G401.6 (cell line): ENCODE measurements at regions not wholly inside any gene's neighbourhood (a gene's known extent, or its start where the extent isn't known, plus 50 kb on each side); places are given as distances from the start of the nearest gene placed in this dataset.
"Not testable (repeated sequence)": the region's sequence is repeated elsewhere in the genome, so short reads cannot be mapped to it uniquely, and the experiment has no call there.

Experiments
- FAIRE-seq: peaks from 2 replicates; lab custom pipeline; 2012; peaks lifted over from hg19 to GRCh38; lab: Jason Lieb, UNC

DNA sequence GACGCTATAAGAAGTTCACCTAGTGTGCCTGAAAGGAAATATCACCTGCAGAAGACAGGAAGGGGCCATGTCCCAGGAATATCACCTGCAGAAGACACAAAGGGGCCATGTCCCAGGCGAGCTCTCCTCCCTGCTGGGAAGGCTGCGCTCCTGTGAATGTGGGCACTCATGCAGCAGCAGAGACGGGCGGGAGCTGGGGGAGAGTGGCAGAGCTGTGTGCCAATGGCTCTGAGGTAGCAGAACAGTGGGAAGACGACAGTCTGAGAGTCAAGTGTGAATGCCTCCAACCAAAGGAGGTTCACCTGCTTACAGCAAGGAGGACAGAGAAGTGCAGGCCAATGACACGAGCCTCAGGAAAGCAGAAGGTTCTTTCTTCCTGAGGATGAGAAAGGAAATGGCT is 117.9 kb upstream of the SALL3 start:
- FAIRE-seq: no peak

DNA sequence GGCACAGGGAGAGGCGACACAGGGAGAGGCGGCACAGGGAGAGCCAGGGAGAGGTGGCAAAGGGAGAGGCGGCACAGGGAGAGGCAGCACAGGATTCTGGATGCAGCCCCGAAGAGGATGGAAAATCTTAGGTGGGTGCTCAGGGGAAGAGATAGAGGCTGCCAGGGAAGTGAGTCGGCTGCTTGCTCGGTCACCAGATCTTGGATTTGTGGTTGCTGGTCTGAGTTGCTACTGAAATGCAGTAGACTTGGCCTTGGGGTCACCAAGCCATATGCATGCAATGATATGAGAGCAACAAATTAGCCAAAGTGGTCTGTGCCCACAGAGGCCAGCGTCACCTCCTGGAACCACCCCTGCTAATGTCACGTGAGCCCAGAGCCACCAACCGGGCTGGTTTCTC is 117.2 kb upstream of the SALL3 start:
- FAIRE-seq: no peak

DNA sequence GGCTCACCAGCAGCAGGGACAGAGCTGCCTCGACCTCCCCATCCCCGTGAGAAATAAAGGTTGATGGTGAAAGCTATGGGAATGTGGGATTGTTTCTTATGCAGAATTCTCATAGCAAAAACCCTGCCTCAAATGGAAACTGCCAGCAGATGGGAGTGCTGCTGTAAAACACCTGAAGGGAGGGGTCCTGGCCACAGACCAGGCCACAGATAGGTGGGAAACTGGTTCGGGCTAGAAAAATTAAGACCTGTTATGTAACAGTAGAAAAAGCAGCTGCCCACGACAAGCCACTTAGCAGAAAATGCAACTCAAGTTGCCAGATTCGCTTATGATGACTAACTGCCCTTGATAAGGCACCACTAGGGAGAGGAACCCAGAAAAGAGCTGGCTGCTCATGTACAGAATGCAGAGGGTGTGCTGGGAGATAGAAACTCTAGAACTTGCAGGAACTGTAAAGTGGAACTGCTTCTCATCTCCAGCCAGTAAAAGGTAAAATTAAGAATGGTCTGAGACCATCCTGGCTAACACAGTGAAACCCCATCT is 114.5 kb upstream of the SALL3 start:
- FAIRE-seq: no peak

DNA sequence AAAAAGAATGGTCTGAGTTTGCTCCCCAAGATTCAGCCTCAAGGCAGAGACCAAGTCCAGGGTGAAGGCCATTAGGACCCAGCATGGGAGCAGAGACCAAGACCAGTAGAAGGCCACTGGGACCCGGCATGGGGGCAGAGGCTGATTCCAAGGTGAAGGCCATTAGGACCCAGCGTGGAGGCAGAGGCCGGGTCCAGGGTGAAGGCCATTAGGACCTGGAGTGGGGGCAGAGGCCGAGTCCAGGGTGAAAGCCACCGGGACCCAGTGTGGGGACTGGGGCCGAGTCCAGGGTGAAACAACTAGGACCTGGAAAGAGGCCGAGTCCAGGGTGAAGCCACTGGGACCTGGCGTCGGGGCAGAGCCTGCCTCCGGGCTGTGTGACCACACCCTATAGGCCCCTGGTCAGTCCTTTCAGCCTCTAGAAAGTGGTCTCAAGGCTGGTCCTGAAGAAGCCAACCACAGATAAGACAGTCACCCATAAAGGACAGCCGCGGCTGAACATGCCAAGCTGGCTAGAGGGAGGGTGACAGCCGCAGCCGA is 113.8 kb upstream of the SALL3 start:
- no peak for FAIRE-seq

DNA sequence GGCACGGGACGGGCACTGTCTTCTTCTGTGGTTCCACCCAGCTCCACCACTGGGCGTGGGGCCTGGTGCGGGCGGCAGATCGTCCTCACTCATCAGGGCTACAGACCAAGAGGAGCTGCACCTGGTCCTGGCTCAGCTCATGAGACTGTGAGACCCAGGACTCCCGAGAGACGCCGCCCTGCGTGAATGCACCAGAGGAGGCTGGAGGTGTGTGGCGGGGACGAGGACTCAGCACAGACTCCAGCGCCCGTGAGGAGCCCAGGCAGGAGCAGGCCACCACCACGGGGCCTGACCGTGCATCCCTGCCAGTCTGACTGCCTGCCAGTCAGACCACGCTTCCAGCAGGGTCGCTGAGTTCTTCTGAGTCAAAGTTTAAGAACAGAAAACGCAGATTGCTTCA is 112.5 kb upstream of the SALL3 start:
- no peak for FAIRE-seq

DNA sequence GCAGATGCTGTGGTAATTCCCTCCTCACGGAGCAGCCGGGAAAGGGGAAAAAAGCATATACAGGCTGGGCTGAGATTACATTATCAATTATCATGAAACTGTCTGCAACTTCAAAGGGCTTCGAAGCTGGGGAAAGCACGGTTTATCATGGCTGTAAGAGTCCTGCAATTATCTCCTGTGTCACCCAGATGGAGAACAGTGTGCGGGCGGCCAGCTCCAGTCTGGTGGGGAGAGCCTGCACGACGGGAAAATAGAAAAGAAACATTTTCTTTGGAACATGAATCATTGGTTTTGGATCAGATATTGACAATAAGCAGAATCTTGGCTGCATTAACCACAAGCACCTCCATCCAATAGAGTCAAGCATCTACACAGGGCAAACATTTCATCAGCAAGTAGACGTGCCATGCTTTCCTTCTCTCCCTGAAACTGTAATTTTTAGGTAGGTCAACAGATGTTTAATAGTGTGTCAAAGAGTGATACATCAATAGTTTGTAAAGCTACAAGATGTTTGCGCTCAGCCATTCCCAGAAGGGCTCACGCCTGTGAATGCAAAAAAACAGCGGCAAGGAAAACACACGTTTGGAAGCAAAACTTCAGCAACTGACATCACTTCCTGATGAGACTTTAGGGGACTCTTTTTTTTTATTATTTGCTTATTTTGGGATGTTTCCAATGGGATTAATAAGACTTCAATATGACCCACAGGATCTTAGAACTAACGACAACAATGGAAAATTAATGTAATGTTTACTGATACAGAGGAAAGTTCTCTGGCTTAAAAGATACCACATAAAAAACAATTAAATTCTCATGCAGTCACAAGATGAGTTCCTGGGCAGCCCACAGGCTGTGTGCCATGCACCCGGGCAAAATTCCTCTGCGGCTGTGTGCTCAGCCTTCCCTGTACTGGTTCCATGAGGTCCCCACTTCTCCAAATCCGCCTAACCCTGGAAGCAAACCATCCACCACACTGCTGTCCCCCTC is 111.0 kb upstream of the SALL3 start:
- FAIRE-seq: no peak

DNA sequence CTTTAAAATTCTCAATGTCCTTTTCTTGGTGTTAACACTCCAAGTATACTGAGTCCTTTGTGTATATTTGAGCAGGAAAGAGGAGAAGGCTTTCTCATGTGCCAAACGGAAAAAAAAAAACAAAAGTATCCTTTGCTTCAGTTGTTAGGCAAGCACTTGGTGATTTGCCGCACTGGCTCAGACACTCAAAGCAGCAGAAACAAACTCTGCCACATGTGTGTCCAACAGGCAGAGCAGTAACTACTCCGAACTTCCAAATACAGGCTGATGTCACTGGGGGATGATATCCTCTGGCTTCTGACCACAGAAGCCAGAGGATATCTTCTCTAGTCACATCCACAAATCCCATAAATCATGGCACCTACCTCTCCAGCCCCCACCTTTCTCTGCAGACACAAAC is 108.0 kb upstream of the SALL3 start:
- FAIRE-seq: no peak

DNA sequence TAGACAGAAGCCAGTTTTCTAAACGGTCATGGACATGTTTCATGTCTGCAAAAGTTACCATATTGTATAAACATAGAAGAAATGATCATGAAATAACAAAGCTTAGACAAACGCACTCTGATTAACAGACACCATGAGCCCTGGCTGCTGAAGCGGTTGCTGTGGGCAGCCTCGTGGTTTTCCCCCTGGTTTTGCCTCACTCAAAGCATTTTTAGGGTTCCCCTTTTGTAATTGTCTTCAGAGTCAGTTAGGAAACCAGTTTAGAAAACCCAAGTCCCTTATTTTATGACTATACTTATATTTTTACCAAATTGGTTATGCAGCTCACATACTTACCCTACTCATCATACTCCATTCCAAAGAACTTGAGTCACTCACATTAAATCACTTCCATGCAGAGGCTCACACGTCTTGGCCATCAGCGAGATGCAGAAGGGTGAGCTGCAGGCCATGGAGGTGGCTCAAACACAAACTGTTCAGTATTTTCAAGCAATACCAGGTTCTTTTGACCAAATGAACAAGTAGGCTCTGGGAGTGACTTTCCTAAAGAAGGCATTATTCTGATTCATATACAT is 105.6 kb upstream of the SALL3 start:
- no peak for FAIRE-seq

DNA sequence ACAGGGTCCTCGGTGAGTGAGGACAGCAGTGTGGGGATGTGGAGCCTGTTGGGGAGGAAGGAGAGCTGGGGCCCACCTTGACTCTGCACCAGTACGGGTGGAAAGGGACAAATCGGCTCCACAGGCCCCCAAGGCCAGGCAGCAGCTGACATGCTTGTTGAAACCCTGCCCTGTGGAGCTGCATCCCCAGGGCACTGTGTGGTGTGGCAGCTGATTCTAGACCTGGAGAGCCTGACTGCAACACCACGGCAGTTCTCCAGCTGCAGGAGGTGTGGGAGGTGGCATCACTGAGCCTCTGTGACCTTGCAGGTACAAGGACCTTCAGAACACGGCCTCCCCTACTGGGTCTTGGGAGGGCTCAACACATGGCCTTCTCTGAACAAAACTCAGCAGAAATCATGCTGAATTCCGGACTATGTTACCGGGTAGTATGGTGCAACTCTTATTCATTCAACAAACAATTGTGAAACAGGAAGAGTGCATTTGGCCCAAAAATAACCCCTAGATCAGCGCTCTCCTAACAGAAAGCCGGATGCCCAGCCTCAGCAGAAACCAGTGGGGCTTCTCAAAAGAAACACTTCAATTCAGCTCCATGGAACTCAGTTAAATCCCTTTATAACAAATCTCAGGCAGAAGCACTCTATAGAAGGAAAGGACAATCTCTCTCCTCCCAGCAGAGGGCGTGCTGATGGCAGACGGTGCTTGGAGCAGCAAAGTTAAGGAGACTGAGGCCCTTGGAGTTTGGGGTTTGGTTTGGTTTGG is 104.4 kb upstream of the SALL3 start:
- peak; percentile 47 for FAIRE-seq

DNA sequence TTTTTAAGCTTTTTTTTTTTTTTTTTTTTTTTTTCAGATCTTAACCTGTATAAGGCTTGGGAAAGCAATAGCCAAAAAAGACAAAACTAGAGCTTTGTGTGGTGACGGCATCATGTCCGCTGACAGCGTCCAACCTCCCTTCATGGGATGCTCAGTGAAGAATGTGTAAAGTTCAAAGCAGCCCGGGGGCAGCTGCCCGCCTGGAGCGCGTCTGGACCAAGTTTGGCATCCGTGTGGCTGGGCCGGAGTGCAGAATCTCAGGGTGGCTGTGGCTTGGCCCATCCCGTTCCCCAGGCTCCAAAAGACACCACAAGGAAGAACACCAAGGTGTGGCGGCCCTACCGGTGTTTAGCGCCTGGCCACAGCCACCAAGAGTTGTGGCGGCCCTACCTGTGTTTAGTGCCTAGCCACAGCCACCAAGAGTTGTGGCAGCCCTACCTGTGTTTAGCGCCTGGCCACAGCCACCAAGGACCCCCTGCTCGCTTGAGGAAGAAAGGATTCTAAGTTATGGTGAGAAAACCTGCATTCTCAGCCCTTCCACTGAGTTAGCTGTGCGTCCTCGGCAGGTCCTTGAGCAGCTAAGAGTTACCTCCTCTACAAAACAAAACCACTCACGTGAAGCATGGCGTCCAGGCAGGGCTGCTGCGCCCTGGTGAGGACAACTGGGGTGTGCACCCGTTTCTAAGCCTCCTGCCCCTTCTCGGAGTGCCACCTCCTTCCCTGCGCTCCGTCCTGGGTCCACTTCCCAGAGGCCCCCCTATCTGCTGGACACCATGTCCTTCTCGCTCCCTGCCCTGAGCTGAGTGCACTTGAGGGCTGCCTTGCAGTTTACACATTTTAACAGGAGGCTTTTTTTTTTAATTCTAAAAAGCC is 103.6 kb upstream of the SALL3 start:
- FAIRE-seq: no peak

DNA sequence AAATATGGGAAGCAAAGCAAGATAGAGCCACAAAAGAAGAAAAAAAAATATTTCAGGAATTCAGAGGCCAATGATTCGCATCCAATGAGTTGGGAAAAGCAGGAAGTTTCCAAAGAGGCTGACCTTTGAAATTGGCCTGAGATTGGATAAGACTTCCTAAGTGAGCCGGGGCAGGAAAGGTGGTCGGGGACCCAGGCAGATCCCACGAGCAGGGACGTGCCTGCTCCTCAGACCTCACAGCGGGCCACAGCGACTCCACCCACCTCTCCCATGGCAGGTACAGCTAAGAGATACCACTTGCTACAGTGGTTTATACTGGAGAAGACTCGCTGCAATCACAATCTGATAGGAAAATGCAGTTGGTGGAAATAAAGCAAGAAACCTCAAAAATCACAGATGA is 102.8 kb upstream of the SALL3 start:
- FAIRE-seq: no peak

DNA sequence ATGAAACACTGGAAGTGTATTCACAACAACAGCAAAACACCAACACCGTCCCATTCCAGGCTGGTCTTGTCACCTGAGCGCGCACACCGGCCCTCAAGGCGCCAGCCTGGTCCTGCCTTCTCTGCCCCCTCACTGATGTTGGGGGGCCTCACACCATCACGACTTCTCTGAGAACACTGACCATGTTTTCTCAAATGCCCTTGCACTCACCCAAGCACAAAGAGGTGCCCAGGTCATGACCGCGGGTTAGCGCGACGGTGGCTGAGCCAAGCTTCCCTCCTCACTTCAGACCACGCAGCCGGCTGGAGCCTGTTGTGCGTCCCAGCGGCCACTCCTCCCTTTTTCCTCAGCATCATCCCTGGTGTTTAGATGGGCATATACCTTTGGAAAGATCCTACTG is 101.3 kb upstream of the SALL3 start:
- FAIRE-seq: no peak

DNA sequence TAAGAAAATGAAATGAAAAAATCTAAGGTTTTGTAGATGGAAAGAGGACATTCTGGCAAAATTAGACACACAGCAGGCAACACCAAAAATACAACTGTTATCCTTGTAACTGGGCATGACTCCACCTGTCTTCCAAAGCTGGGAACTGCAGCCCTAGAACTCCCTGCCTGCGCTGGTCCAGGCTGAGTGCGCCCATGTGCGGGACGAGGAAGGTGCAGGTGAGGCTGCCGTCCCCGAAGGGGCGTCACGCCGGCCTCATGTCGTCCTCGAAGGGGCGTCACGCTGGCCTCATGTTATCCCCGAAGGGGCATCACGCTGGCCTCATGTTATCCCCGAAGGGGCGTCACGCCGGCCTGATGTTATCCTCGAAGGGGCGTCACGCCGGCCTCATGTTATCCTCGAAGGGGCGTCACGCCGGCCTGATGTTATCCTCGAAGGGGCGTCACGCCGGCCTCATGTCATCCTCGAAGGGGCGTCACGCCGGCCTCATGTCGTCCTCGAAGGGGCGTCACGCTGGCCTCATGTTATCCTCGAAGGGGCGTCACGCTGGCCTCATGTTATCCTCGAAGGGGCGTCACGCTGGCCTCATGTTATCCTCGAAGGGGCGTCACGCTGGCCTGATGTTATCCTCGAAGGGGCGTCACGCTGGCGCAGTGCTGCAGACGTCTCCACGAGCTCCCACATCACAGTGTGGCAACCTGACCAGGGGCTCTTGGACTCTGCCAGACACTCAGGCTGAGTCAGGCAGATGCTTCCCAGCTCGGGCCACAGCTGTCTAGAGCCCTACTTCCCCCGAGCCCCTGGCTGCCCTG is 100.3 kb upstream of the SALL3 start:
- FAIRE-seq: not testable (repeated sequence)

DNA sequence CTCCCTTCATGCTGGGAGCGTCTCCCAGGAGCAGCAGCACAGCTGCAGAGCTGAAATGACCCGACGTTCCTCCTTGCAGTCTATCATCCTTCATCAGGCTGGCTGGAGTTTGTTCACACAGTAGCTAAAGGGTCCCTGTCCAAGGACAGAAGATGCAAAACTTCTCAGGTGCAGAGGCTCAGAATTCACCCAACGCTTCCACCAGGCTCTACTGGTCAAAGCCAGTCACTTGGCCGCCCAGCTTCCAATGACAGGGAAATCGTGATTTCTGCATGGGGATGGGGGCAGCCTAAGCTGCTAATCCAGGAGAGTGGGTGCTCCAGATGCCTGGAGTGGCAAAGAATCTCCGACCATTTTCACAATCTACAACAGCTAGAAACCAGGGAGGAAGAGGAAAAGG is 97.0 kb upstream of the SALL3 start:
- no peak for FAIRE-seq

DNA sequence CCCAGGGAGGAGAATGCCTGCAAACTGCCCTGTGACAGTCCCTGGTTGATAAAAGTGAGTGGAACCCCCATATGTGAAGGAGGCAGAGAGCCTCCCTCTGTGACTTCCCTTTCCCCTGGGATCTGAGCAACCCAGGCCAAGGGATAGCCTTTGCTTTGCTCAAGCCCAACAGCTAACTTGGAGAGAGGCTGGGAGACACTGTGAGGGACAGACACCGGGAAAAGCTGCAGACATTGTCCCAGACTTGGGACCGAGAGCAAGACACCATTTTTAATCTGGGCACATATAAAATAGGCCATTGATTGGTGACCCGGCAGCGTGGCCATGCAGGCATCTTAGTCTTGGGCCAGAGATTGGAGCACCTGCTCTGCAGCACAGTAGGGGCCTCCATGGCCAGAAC is 96.1 kb upstream of the SALL3 start:
- no peak for FAIRE-seq

DNA sequence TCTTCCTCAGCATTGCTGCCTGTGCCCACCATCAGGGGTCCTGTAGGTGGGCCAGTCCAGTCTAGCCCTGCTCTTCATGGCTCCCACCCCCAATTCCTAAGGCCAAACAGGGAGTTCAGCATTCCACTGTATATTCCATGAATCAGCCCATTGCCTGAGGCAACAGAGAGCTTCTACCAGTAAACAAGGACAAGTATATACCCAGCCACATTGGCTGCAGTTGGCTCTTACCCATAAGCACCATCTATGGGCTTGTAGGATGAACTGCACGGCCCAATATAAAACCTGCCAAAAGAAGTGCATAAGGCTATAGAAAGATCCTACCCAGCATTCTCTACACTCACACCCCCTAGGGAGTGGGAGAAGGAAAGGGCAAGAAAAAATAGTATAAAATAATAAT is 95.1 kb upstream of the SALL3 start:
- no peak for FAIRE-seq

DNA sequence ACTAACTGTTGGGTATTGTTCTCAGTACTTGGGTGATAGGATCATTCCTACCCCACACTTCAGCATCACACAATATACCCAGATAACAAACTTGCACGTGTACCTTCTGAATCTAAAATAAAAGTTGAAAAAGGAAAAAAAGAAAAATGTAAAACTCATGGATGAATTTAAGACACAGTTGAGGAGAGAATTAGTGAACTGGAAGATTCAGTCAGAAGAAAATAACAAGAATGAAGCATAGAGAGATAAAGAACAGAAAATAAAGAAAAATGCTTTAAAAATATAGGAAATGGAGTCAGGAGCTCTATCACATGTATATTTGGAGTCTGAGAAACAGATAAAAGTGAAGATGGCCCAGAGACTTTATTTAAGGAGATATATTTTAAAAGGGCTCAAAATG is 90.4 kb upstream of the SALL3 start:
- FAIRE-seq: no peak

DNA sequence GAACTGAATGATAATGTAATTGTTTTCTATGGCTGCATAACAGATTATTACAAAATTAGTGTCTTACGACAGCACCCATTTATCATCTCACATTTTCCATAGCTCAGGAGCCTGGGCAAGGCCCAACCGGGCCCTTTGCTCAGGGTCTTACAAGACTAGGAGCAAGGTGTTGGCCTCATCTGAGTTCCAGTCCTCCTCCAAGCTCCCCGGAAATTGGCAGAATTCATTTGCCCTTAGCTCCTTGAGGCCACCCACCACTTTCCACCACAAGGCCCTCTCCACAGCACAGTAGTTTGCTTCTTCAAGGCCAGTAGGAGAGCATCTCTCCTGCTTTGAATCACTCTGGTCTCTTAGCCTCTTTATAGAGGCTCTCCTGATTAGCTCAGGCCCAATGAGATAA is 89.2 kb upstream of the SALL3 start:
- no peak for FAIRE-seq

DNA sequence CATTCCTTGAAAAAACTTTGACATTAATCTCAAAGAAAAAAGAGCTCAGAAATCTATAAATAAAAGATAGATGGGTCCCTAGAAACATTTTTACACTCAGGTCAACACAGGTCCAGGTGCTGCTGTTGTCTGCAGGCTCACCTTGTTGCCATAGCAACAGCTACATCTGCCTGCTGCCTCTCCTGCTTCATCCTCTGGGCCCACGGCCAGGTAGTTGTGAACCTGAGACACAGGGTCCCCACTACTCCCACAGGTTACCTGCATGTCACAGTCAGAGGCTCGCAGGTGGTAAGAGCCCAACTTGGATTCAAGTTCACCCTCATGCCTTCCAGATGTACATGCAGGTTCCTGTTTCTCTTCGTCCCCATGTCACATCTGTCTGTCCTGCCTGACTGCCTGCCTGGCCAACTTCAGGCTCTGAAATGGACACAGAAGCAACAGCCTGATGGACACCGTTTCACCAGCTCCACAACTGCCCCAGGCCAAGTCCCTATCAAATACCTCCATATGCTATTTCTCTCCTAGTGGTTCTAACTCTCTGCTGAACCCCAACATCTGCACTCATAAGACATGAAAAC is 88.3 kb upstream of the SALL3 start:
- no peak for FAIRE-seq

DNA sequence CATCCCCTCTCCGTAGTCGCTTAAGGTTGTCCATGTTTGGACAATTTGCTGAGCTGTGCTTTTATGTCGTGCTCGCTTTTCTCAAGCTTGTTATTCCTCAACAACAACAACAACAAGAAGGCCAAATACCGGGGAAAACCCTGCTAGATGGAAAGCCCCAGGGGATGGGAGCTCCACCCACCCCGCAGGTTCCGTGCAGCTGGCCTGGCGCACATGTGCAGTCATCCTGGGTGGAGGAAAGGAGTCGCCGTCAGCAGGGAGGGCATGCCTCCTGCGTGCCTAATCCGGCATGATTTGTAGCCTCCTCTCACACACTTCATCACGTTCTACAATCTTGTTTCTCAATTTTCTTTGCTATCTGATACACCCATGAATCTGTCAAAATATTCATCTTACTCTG is 87.4 kb upstream of the SALL3 start:
- no peak for FAIRE-seq
